Activated CD8-positive, alpha-beta T cell treated with anti-CD3 and anti-CD28 coated beads for 36 hours (primary cell): ENCODE measurements at regions not wholly inside any gene's neighbourhood (a gene's known extent, or its start where the extent isn't known, plus 50 kb on each side); places are given as distances from the start of the nearest gene placed in this dataset.
A peak's percentile ranks its signal among the peaks of the same experiment; 100 is the strongest.

ENCODE experiments used
- ATAC-seq: fragments of 200-7000 bp; cut with Tn5 transposase; one replicate; pipeline ENCODE4 v1.10.0; 2021; ENCODE audit warnings: mild to moderate bottlenecking, moderate library complexity
- CTCF ChIA-PET: fragments of 350-600 bp; sonication (Branson Sonifier 250); formaldehyde crosslinking; loops from one replicate; lab custom pipeline; 2021; ENCODE audit warnings: antibody characterized with exemption; lab: Charles Lee
- POLR2A ChIA-PET: fragments of 350-600 bp; sonication (Branson Sonifier 250); formaldehyde crosslinking; loops from one replicate; lab custom pipeline; 2021; ENCODE audit warnings: antibody characterized with exemption; lab: Charles Lee
- DNase-seq: peaks from one replicate; pipeline ENCODE4 v3.0.0-alpha.2; 2020
- H3K27ac Mint-ChIP-seq: one replicate; pipeline ENCODE4 v1.8.0; 2021; ENCODE audit warnings: mild to moderate bottlenecking, mixed read lengths
- H3K27me3 Mint-ChIP-seq: one replicate; pipeline ENCODE4 v1.8.0; 2021; ENCODE audit warnings: mixed read lengths
- H3K36me3 Mint-ChIP-seq: one replicate; pipeline ENCODE4 v1.8.0; 2021; ENCODE audit warnings: low read depth, mixed read lengths
- H3K4me1 Mint-ChIP-seq: one replicate; pipeline ENCODE4 v1.8.0; 2021; ENCODE audit warnings: low read depth, mixed read lengths
- H3K4me3 Mint-ChIP-seq: one replicate; pipeline ENCODE4 v1.8.0; 2021; ENCODE audit warnings: mild to moderate bottlenecking, moderate library complexity, mixed read lengths
- H3K9me3 Mint-ChIP-seq: one replicate; pipeline ENCODE4 v1.8.0; 2021; ENCODE audit warnings: mixed read lengths
- CTCF ChIP-seq: fragments of 200-600 bp; IDR thresholded peaks from one replicate; pipeline ENCODE4 v1.8.0; 2022; ENCODE audit warnings: antibody characterized with exemption, mild to moderate bottlenecking
- intact Hi-C: fragments of 100-400 bp; cut with micrococcal nuclease; formaldehyde crosslinking; loops from one replicate; pipeline ENCODE4 v1.10.0; 2022

GRCh38 chr6:169943241-169944060, 192.0 kb downstream of the ERMARD start:
- no peak for TF ChIP-seq CTCF
- POLR2A ChIA-PET, result no interaction called here
- H3K27ac Mint-ChIP-seq, result no peak overlapping the region
- H3K4me1 Mint-ChIP-seq, result peaks cover 9% of the 10 kb centered on the region
- peaks cover 8% of the 10 kb centered on the region for H3K9me3 Mint-ChIP-seq
- DNase-seq (no peak), ATAC-seq (peak; percentile 45)
- H3K4me3 Mint-ChIP-seq, result no peak overlapping the region
- CTCF ChIA-PET, result interaction anchor here (0.8 to 1.5 kb wide), 3 partner anchors 12 to 586 kb away, joined by 3 to 6 read pairs (median 5); no protein-coding TSS in a partner anchor
- H3K36me3 Mint-ChIP-seq, result peaks cover 2% of the 10 kb centered on the region
- intact Hi-C loops, result no loop called here
- peaks cover 5% of the 10 kb centered on the region for H3K27me3 Mint-ChIP-seq

- ChIA-PET CTCF (interaction anchor here (1.2 kb wide), 1 partner anchor 9 kb away, joined by 3 read pairs; no protein-coding TSS in a partner anchor), POLR2A (no interaction called here)
- no peak overlapping the region for H3K4me3 Mint-ChIP-seq
- ATAC-seq (no peak), DNase-seq (no peak)
- peaks cover 7% of the 10 kb centered on the region for H3K4me1 Mint-ChIP-seq
- peaks cover 8% of the 10 kb centered on the region for H3K9me3 Mint-ChIP-seq
- no peak overlapping the region for H3K27ac Mint-ChIP-seq
- TF ChIP-seq CTCF, result no peak
- H3K36me3 Mint-ChIP-seq, result peaks cover 2% of the 10 kb centered on the region
- intact Hi-C loops, result no loop called here
- H3K27me3 Mint-ChIP-seq, result peaks cover 5% of the 10 kb centered on the region
These were observed 190.8 kb downstream of the ERMARD start for GRCh38 chr6:169942173-169942572.

GRCh38 chr6:169940481-169941271, 189.3 kb downstream of the ERMARD start:
- DNase-seq (no peak), ATAC-seq (no peak)
- no peak overlapping the region for H3K4me3 Mint-ChIP-seq
- intact Hi-C loops, result no loop called here
- H3K36me3 Mint-ChIP-seq, result peaks cover 2% of the 10 kb centered on the region
- no peaks in the 10 kb centered on the region for H3K4me1 Mint-ChIP-seq
- POLR2A ChIA-PET, result no interaction called here
- peaks cover 8% of the 10 kb centered on the region for H3K9me3 Mint-ChIP-seq
- CTCF ChIA-PET, result no interaction called here
- no peak for TF ChIP-seq CTCF
- peaks cover 6% of the 10 kb centered on the region for H3K27me3 Mint-ChIP-seq
- H3K27ac Mint-ChIP-seq, result no peak overlapping the region

GRCh38 chr6:169939554-169940164, 188.2 kb downstream of the ERMARD start:
- TF ChIP-seq CTCF, result no peak
- Mint-ChIP-seq H3K9me3 (peaks cover 8% of the 10 kb centered on the region), H3K4me3 (no peak overlapping the region), H3K27ac (no peak overlapping the region), H3K36me3 (peaks cover 2% of the 10 kb centered on the region), H3K27me3 (peaks cover 7% of the 10 kb centered on the region), H3K4me1 (no peaks in the 10 kb centered on the region)
- DNase-seq (no peak), ATAC-seq (no peak)
- ChIA-PET CTCF (no interaction called here), POLR2A (no interaction called here)
- intact Hi-C loops, result no loop called here
